ENCODE measurements at regions not wholly inside any gene's neighbourhood (a gene's known extent, or its start where the extent isn't known, plus 50 kb on each side); places are given as distances from the start of the nearest gene placed in this dataset.
A peak's percentile ranks its signal among the peaks of the same experiment; 100 is the strongest.

DNA sequence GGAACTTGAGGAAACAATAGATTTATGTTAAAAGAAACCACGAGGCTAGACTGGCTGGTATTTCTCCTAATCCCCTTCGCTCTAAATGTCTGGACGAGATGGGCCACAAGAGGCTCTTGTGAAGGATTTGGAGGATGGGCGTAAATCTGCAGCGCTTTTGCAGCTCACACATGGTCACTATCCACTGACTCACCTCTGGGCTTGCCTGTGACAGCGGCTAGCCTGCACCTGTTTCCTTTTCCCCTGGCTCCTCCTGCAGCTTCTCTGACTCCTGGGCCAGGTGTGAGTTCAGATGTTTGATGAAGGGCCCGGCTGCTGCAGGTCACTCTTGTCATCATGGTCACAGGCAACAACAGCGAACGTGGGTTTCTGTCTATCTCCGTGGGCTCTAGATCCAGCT, 629.4 kb downstream of the CBLN4 start:
- Histone ChIP-seq H3K4me3 (ENCODE audit: low read depth, low read length) (no peak overlapping the region), H3K36me3 (ENCODE audit: control insufficient read depth, insufficient read depth, low read length) (no peaks in the 10 kb centered on the region), H3K27me3 (ENCODE audit: control insufficient read depth, insufficient read depth, low read length) (no peaks in the 10 kb centered on the region)
- TF ChIP-seq CTCF (IDR thresholded peaks at IDR 0.05; ENCODE audit: insufficient read depth, low read length, severe bottlenecking): no peak
- no peak for DNase-seq (ENCODE audit: low read depth)
- FAIRE-seq: no peak

- Histone ChIP-seq H3K27me3 (ENCODE audit: control insufficient read depth, insufficient read depth, low read length) (no peaks in the 10 kb centered on the region), H3K36me3 (ENCODE audit: control insufficient read depth, insufficient read depth, low read length) (no peaks in the 10 kb centered on the region), H3K4me3 (ENCODE audit: low read depth, low read length) (no peak overlapping the region)
- FAIRE-seq (no peak), DNase-seq (ENCODE audit: low read depth) (no peak)
- TF ChIP-seq CTCF (IDR thresholded peaks at IDR 0.05; ENCODE audit: insufficient read depth, low read length, severe bottlenecking): no peak
These were observed 639.6 kb downstream of the CBLN4 start for GRCh38 chr20:55365745-55366144.

- Histone ChIP-seq H3K27me3 (ENCODE audit: control insufficient read depth, insufficient read depth, low read length) (no peaks in the 10 kb centered on the region), H3K36me3 (ENCODE audit: control insufficient read depth, insufficient read depth, low read length) (no peaks in the 10 kb centered on the region), H3K4me3 (ENCODE audit: low read depth, low read length) (no peak overlapping the region)
- no peak for DNase-seq (ENCODE audit: low read depth)
- FAIRE-seq: no peak
- TF ChIP-seq CTCF (IDR thresholded peaks at IDR 0.05; ENCODE audit: insufficient read depth, low read length, severe bottlenecking): no peak
These were observed 644.4 kb downstream of the CBLN4 start for GRCh38 chr20:55360895-55361294.

- Histone ChIP-seq H3K27me3 (ENCODE audit: control insufficient read depth, insufficient read depth, low read length) (no peaks in the 10 kb centered on the region), H3K36me3 (ENCODE audit: control insufficient read depth, insufficient read depth, low read length) (no peaks in the 10 kb centered on the region), H3K4me3 (ENCODE audit: low read depth, low read length) (no peak overlapping the region)
- no peak for FAIRE-seq
- no peak for DNase-seq (ENCODE audit: low read depth)
- TF ChIP-seq CTCF (IDR thresholded peaks at IDR 0.05; ENCODE audit: insufficient read depth, low read length, severe bottlenecking): no peak
These were observed 650.6 kb downstream of the CBLN4 start for GRCh38 chr20:55354720-55355119.

GRCh38 chr20:55353206-55353605, 652.1 kb downstream of the CBLN4 start:
- TF ChIP-seq CTCF (IDR thresholded peaks at IDR 0.05; ENCODE audit: insufficient read depth, low read length, severe bottlenecking): no peak
- H3K36me3 ChIP-seq (ENCODE audit: control insufficient read depth, insufficient read depth, low read length): no peaks in the 10 kb centered on the region
- no peak overlapping the region for H3K4me3 ChIP-seq (ENCODE audit: low read depth, low read length)
- no peaks in the 10 kb centered on the region for H3K27me3 ChIP-seq (ENCODE audit: control insufficient read depth, insufficient read depth, low read length)
- FAIRE-seq (no peak), DNase-seq (ENCODE audit: low read depth) (peak; percentile 21)

DNA sequence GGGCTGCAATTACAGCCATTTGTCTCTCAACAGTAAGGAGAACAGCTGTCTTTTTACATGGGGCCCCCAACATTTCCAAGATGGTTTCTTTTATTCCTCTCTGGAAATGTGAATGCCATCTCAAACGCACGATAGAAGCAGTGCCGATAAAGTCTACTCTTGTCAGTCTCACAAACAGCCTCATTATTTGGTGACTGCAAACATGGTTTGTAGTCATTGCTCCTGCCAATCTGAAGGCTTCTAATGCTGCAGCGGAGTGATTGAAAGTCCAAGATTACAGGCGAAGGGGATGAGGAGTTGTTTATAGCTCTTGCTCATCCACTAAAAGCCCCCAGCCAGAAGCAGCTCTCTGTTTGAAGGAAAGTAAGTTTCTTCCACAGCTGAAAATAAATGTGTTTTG, 657.1 kb downstream of the CBLN4 start:
- no peaks in the 10 kb centered on the region for H3K27me3 ChIP-seq (ENCODE audit: control insufficient read depth, insufficient read depth, low read length)
- FAIRE-seq: no peak
- TF ChIP-seq CTCF (IDR thresholded peaks at IDR 0.05; ENCODE audit: insufficient read depth, low read length, severe bottlenecking): no peak

More for the DNA sequence above, 657.1 kb downstream of the CBLN4 start:
- no peak overlapping the region for H3K4me3 ChIP-seq (ENCODE audit: low read depth, low read length)
- no peaks in the 10 kb centered on the region for H3K36me3 ChIP-seq (ENCODE audit: control insufficient read depth, insufficient read depth, low read length)
- DNase-seq (ENCODE audit: low read depth): no peak

Data from bronchial epithelial cell (primary cell).